ENCODE measurements at regions not wholly inside any gene's neighbourhood (a gene's known extent, or its start where the extent isn't known, plus 50 kb on each side); places are given as distances from the start of the nearest gene placed in this dataset.

GRCh38 chr3:166123088-166123487 is 285.9 kb upstream of the BCHE start:
- Histone ChIP-seq H2AFZ (ENCODE audit: insufficient read depth, low read depth, low read length, poor library complexity, severe bottlenecking) (no peak overlapping the region), H3K9ac (ENCODE audit: insufficient read depth, low read length, poor library complexity, severe bottlenecking) (no peak overlapping the region), H3K4me3 (replicated peaks in 1 of 3; ENCODE audit: low read depth in 2 of 3, low read length in 3 of 3) (no peak overlapping the region), H4K20me1 (ENCODE audit: insufficient read depth, low read length) (no peaks in the 10 kb centered on the region), H3K9me3 (replicated peaks in 1 of 2; ENCODE audit: control insufficient read depth in 1 of 2, insufficient read depth in 1 of 2, low read length in 2 of 2) (peaks cover 0 to 7% of the 10 kb centered on the region in 2 donors), H3K27ac (ENCODE audit: low read depth in 1 of 2, low read length in 2 of 2) (no peak overlapping the region), H3K4me2 (replicated peaks; ENCODE audit: extremely low read depth, low read length, poor library complexity, severe bottlenecking) (no peak overlapping the region), H3K4me1 (ENCODE audit: control insufficient read depth in 1 of 2, insufficient read depth in 2 of 2, low read length in 2 of 2) (no peaks in the 10 kb centered on the region), H3K79me2 (ENCODE audit: insufficient read depth, low read length) (no peaks in the 10 kb centered on the region), H3K36me3 (replicated peaks in 1 of 2; ENCODE audit: control insufficient read depth in 1 of 2, insufficient read depth in 2 of 2, low read length in 2 of 2) (no peaks in the 10 kb centered on the region), H3K27me3 (ENCODE audit: control insufficient read depth in 2 of 2, insufficient read depth in 2 of 2, low read length in 2 of 2) (no peaks in the 10 kb centered on the region)
- intact Hi-C loops (cut with micrococcal nuclease), result no loop called here
- Mint-ChIP-seq H3K27me3 (ENCODE audit: low read depth in 3 of 3) (no peaks in the 10 kb centered on the region), H3K36me3 (no peaks in the 10 kb centered on the region), H3K4me3 (no peak overlapping the region), H3K27ac (no peak overlapping the region), H3K4me1 (no peaks in the 10 kb centered on the region), H3K9me3 (peaks cover 0 to 7% (median 2%) of the 10 kb centered on the region in 7 donors)
- DNase-seq, result no peak
- TF ChIP-seq, protein P1, sequence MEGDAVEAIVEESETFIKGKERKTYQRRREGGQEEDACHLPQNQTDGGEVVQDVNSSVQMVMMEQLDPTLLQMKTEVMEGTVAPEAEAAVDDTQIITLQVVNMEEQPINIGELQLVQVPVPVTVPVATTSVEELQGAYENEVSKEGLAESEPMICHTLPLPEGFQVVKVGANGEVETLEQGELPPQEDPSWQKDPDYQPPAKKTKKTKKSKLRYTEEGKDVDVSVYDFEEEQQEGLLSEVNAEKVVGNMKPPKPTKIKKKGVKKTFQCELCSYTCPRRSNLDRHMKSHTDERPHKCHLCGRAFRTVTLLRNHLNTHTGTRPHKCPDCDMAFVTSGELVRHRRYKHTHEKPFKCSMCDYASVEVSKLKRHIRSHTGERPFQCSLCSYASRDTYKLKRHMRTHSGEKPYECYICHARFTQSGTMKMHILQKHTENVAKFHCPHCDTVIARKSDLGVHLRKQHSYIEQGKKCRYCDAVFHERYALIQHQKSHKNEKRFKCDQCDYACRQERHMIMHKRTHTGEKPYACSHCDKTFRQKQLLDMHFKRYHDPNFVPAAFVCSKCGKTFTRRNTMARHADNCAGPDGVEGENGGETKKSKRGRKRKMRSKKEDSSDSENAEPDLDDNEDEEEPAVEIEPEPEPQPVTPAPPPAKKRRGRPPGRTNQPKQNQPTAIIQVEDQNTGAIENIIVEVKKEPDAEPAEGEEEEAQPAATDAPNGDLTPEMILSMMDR (IDR thresholded peaks at IDR 0.05), result no peak

GRCh38 chr3:166118049-166118448 is 280.8 kb upstream of the BCHE start:
- Histone ChIP-seq H3K36me3 (replicated peaks in 1 of 2; ENCODE audit: control insufficient read depth in 1 of 2, insufficient read depth in 2 of 2, low read length in 2 of 2) (no peaks in the 10 kb centered on the region), H3K27me3 (ENCODE audit: control insufficient read depth in 2 of 2, insufficient read depth in 2 of 2, low read length in 2 of 2) (no peaks in the 10 kb centered on the region), H3K4me1 (ENCODE audit: control insufficient read depth in 1 of 2, insufficient read depth in 2 of 2, low read length in 2 of 2) (no peaks in the 10 kb centered on the region), H3K4me3 (replicated peaks in 1 of 3; ENCODE audit: low read depth in 2 of 3, low read length in 3 of 3) (no peak overlapping the region), H2AFZ (ENCODE audit: insufficient read depth, low read depth, low read length, poor library complexity, severe bottlenecking) (no peak overlapping the region), H3K9me3 (replicated peaks in 1 of 2; ENCODE audit: control insufficient read depth in 1 of 2, insufficient read depth in 1 of 2, low read length in 2 of 2) (no peaks in the 10 kb centered on the region), H4K20me1 (ENCODE audit: insufficient read depth, low read length) (no peaks in the 10 kb centered on the region), H3K4me2 (replicated peaks; ENCODE audit: extremely low read depth, low read length, poor library complexity, severe bottlenecking) (no peak overlapping the region), H3K9ac (ENCODE audit: insufficient read depth, low read length, poor library complexity, severe bottlenecking) (no peak overlapping the region), H3K79me2 (ENCODE audit: insufficient read depth, low read length) (no peaks in the 10 kb centered on the region), H3K27ac (ENCODE audit: low read depth in 1 of 2, low read length in 2 of 2) (no peak overlapping the region)
- H3K36me3 Mint-ChIP-seq, result no peaks in the 10 kb centered on the region
- no peak for DNase-seq
- H3K27ac Mint-ChIP-seq, result no peak overlapping the region
- intact Hi-C loops (cut with micrococcal nuclease), result no loop called here
- H3K27me3 Mint-ChIP-seq (ENCODE audit: low read depth in 3 of 3), result no peaks in the 10 kb centered on the region
- H3K9me3 Mint-ChIP-seq, result peaks cover 0 to 4% (median 0%) of the 10 kb centered on the region in 7 donors
- no peak overlapping the region for H3K4me3 Mint-ChIP-seq
- TF ChIP-seq, protein P1 (IDR thresholded peaks at IDR 0.05), result no peak
- no CpG with 5 or more reads among the region's 2 CpGs for WGBS (ENCODE audit: insufficient coverage)
- H3K4me1 Mint-ChIP-seq, result no peaks in the 10 kb centered on the region

Data from CD14-positive monocyte (primary cell).